Loucy (cell line): ENCODE measurements at regions not wholly inside any gene's neighbourhood (a gene's known extent, or its start where the extent isn't known, plus 50 kb on each side); places are given as distances from the start of the nearest gene placed in this dataset.

ENCODE experiments used
- H2AFZ ChIP-seq: fragments of 200-600 bp; sonication (generic); 2 replicates; pipeline ENCODE4 v1.6.0; 2016; ENCODE audit warnings: antibody characterized with exemption, mild to moderate bottlenecking, low read length, moderate library complexity
- H3F3A ChIP-seq: fragments of 200-600 bp; 2 replicates; pipeline ENCODE4 v1.6.0; 2016; ENCODE audit warnings: antibody characterized with exemption, low read depth, mild to moderate bottlenecking
- H3K27me3 ChIP-seq: fragments of 200-600 bp; sonication (generic); 2 replicates; pipeline ENCODE4 v1.6.1; 2014; ENCODE audit warnings: low read length, mild to moderate bottlenecking; ENCODE audit not compliant: insufficient read depth, poor library complexity, severe bottlenecking
- H3K36me3 ChIP-seq: fragments of 200-600 bp; sonication (generic); 2 replicates; pipeline ENCODE4 v1.6.1; 2016; ENCODE audit warnings: low read length; ENCODE audit not compliant: insufficient read depth
- H3K4me1 ChIP-seq: fragments of 200-600 bp; sonication (generic); 2 replicates; pipeline ENCODE4 v1.5.1; 2014; ENCODE audit warnings: low read length, mild to moderate bottlenecking; ENCODE audit not compliant: insufficient read depth, poor library complexity, severe bottlenecking
- H3K4me2 ChIP-seq: fragments of 200-600 bp; sonication (generic); 2 replicates; pipeline ENCODE4 v1.6.0; 2014; ENCODE audit warnings: antibody characterized with exemption, low read length, low read depth, mild to moderate bottlenecking; ENCODE audit not compliant: poor library complexity, severe bottlenecking
- H3K4me3 ChIP-seq: fragments of 200-600 bp; sonication (generic); 2 replicates; pipeline ENCODE4 v1.5.1; 2014; ENCODE audit warnings: low read length, mild to moderate bottlenecking, mixed read lengths; ENCODE audit not compliant: poor library complexity, severe bottlenecking
- H3K79me2 ChIP-seq: fragments of 200-600 bp; sonication (generic); 2 replicates; pipeline ENCODE4 v1.6.1; 2014; ENCODE audit warnings: low read length; ENCODE audit not compliant: insufficient read depth
- H3K9ac ChIP-seq: fragments of 200-600 bp; sonication (generic); 2 replicates; pipeline ENCODE4 v1.6.0; 2014; ENCODE audit warnings: mild to moderate bottlenecking, low read depth, low read length, moderate library complexity; ENCODE audit not compliant: poor library complexity, severe bottlenecking
- H3K9me2 ChIP-seq: fragments of 200-600 bp; sonication (generic); replicated peaks from 2 replicates; pipeline ENCODE4 v1.6.1; 2016; ENCODE audit warnings: low read depth, low read length, mixed read lengths
- H3K9me3 ChIP-seq: fragments of 200-600 bp; sonication (generic); 2 replicates; pipeline ENCODE4 v1.6.1; 2014; ENCODE audit warnings: mild to moderate bottlenecking, antibody characterized with exemption, low read length, low read depth; ENCODE audit not compliant: insufficient read depth
- H4K20me1 ChIP-seq: fragments of 200-600 bp; sonication (generic); 2 replicates; pipeline ENCODE4 v1.6.0; 2014; ENCODE audit warnings: antibody characterized with exemption, low read length, mild to moderate bottlenecking; ENCODE audit not compliant: insufficient read depth, poor library complexity, severe bottlenecking
- EZH2phosphoT487 ChIP-seq: fragments of 200-600 bp; IDR thresholded peaks from 2 replicates; pipeline ENCODE4 v1.6.1; 2018; ENCODE audit warnings: antibody characterized with exemption, mild to moderate bottlenecking, moderate library complexity, borderline replicate concordance
- TF ChIP-seq, protein P1 (sequence below): fragments of 200-600 bp; sonication (generic); conservative IDR thresholded peaks from 2 replicates; pipeline ENCODE4 v1.5.1; 2014; ENCODE audit warnings: mild to moderate bottlenecking, antibody characterized with exemption, low read length

DNA sequence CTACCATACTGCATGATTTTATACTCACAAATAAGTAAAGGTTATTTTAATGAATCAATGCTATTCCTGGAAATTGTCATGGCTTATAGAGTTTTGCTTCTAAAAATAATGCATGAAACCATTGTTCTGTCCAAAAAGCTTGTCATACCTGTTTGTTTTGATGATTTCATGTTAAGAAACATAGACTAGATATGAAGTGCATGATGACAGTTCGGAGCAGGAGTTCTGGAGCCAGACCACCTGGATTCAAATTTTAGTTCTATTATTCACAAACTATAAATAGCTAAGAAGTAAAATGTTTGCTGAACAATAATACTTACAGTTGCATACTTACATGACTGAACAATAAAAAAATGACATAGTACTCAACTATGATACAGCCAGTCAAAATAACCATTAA is 107.0 kb upstream of the AKR1E2 start:
- H2AFZ ChIP-seq: no peak overlapping the region
- H3K4me2 ChIP-seq: no peak overlapping the region
- H3F3A ChIP-seq: no peaks in the 10 kb centered on the region
- no peaks in the 10 kb centered on the region for H3K4me1 ChIP-seq
- no peaks in the 10 kb centered on the region for H3K9me2 ChIP-seq
- H4K20me1 ChIP-seq: no peaks in the 10 kb centered on the region
- TF ChIP-seq, protein P1, sequence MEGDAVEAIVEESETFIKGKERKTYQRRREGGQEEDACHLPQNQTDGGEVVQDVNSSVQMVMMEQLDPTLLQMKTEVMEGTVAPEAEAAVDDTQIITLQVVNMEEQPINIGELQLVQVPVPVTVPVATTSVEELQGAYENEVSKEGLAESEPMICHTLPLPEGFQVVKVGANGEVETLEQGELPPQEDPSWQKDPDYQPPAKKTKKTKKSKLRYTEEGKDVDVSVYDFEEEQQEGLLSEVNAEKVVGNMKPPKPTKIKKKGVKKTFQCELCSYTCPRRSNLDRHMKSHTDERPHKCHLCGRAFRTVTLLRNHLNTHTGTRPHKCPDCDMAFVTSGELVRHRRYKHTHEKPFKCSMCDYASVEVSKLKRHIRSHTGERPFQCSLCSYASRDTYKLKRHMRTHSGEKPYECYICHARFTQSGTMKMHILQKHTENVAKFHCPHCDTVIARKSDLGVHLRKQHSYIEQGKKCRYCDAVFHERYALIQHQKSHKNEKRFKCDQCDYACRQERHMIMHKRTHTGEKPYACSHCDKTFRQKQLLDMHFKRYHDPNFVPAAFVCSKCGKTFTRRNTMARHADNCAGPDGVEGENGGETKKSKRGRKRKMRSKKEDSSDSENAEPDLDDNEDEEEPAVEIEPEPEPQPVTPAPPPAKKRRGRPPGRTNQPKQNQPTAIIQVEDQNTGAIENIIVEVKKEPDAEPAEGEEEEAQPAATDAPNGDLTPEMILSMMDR: no peak
- TF ChIP-seq EZH2phosphoT487: no peak
- H3K9me3 ChIP-seq: no peaks in the 10 kb centered on the region
- no peak overlapping the region for H3K9ac ChIP-seq
- H3K36me3 ChIP-seq: no peaks in the 10 kb centered on the region
- H3K4me3 ChIP-seq: no peak overlapping the region
- no peaks in the 10 kb centered on the region for H3K79me2 ChIP-seq
- no peaks in the 10 kb centered on the region for H3K27me3 ChIP-seq

DNA sequence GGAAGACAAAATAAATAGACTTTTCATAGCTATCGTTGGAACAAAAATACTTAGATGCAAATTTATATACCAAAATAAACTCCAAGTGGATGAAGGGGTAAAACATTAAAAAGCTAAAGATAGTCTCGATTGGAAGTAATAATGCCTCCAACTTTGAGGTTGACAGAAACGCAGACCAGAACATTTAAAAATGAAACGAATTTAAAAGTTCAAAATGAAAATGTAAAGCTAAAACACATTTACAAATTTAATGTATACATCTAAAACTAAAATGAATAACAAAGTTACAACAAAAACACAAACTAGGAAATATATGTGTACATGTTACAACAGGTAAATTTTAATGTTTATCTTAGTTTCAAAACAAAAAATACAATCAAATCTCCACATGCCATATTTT is 107.5 kb upstream of the AKR1E2 start:
- no peak overlapping the region for H3K4me3 ChIP-seq
- no peak for TF ChIP-seq EZH2phosphoT487
- TF ChIP-seq, protein P1: no peak
- no peaks in the 10 kb centered on the region for H3K4me1 ChIP-seq
- H3K9ac ChIP-seq: no peak overlapping the region
- no peaks in the 10 kb centered on the region for H3K9me2 ChIP-seq
- no peak overlapping the region for H3K4me2 ChIP-seq
- H3K9me3 ChIP-seq: no peaks in the 10 kb centered on the region
- no peaks in the 10 kb centered on the region for H3K79me2 ChIP-seq
- no peaks in the 10 kb centered on the region for H4K20me1 ChIP-seq
- H3K27me3 ChIP-seq: no peaks in the 10 kb centered on the region
- no peak overlapping the region for H2AFZ ChIP-seq
- no peaks in the 10 kb centered on the region for H3F3A ChIP-seq
- no peaks in the 10 kb centered on the region for H3K36me3 ChIP-seq

GRCh38 chr10:4717670-4718069 is 108.3 kb upstream of the AKR1E2 start:
- no peak for TF ChIP-seq EZH2phosphoT487
- TF ChIP-seq, protein P1: no peak
- Histone ChIP-seq H3K36me3 (no peaks in the 10 kb centered on the region), H3K4me2 (no peak overlapping the region), H2AFZ (no peak overlapping the region), H3F3A (no peaks in the 10 kb centered on the region), H3K9me2 (no peaks in the 10 kb centered on the region), H3K27me3 (no peaks in the 10 kb centered on the region), H4K20me1 (no peaks in the 10 kb centered on the region), H3K4me3 (no peak overlapping the region), H3K4me1 (no peaks in the 10 kb centered on the region), H3K79me2 (no peaks in the 10 kb centered on the region), H3K9ac (no peak overlapping the region), H3K9me3 (no peaks in the 10 kb centered on the region)
